ENCODE measurements at regions not wholly inside any gene's neighbourhood (a gene's known extent, or its start where the extent isn't known, plus 50 kb on each side); places are given as distances from the start of the nearest gene placed in this dataset.
"Not testable (repeated sequence)": the region's sequence is repeated elsewhere in the genome, so short reads cannot be mapped to it uniquely, and the experiment has no call there.

DNA sequence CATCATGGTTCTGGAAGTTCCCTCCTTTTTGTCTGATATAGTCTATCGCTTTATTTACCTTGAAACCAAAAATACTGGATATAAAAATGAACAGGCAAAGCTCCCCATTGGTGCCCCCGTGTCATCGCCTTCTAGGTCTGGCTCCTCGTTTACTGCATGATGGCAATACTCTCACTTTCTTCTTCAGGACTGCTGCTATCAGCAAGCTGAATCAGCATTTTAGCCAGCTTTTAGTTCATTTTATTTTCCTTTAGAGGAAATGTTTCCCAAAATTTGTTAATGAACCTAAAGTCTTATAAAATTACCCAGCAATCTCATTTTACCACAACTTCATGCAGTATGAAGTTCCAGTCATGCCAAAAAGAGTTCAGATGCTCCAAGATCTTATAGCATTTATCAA is 80.5 kb downstream of the ZIC3 start:
- no peak for DNase-seq

- no peak for DNase-seq
Measured at GRCh38 chrX:137651647-137652046, 85.7 kb downstream of the ZIC3 start.

- DNase-seq = no peak
Measured at GRCh38 chrX:137652086-137652485, 86.2 kb downstream of the ZIC3 start.

DNA sequence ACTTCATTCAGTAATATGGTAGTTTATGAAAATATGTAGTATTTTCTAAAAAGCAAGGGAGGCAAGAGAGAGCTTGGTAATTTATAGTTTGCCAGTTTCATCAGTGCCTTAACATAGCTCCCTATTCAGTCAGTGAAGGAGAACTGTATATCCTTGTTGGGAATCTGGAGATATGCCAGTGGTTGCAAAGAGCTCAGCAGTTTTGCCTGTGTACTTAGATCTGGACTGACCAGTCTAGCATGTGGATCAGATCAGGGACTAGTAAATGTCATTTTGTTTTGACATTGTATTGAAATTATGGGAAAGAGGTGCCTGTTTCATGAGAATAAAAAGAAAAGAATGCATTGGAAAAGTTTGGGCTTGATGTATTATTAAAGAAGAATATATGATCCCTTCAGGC is 88.6 kb downstream of the ZIC3 start:
- no peak for DNase-seq

GRCh38 chrX:137667776-137668175 is 101.8 kb downstream of the ZIC3 start:
- DNase-seq = no peak

DNA sequence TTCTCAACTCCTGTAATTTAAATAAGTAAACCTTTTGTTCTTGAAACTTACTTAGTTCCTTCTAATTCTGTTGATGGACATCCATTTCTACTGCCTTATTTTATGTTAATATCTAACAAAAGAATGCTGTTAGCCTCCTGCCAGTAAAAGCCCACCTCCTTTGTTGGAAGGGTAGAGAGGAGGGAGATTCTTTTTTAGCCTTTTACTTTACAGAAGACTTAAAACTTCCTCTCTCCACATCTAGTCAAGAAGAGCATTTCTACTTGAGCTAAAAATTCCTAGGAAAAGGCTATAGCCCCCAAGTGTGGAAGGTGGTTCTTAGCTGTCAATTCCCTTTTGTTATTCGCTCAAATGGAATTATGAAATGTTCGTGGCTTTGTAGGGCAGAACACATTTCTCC is 118.7 kb downstream of the ZIC3 start:
- no peak for DNase-seq

- DNase-seq = no peak
Measured at GRCh38 chrX:137695417-137695816, 129.5 kb downstream of the ZIC3 start.

DNA sequence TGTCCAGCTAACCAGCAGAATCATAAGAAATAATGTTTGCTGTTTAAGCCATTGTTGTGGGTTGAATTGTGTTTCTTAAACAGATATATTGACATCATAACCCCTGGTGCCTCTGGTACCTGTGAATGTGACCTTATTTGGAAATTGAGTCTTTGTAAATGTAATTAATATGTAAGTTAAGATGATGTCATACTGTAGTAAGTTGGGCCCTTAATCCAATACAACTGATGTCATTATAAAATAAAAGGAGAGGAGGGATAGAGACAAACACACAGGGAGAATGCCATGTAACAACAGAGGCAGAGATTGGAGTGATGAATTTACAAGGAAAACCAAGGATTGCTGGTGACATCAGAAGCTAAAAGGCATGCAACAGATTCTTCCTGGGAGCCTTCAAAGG is 141.4 kb downstream of the ZIC3 start:
- DNase-seq = no peak

- DNase-seq = no peak
Measured at GRCh38 chrX:137742846-137743245, 176.9 kb downstream of the ZIC3 start.

DNA sequence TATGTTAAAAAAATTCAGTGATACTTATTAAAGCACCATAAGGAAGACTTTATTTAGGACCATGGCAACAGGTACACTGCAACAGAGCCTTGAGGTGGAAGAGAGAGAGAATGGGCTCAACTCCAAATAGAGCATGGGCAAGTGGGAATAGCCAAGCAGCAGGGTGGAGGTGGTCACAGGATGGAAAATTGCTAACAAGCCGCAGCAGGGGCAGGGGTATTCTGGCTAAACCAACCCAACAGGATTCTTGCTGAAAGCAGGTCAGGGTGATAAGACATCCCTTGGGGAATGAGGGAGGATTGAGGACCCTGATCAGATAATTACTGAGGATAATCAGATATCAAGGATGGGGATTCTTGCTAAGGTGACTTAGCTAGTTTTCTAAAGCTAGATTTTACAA is 177.5 kb downstream of the ZIC3 start:
- DNase-seq = no peak

DNA sequence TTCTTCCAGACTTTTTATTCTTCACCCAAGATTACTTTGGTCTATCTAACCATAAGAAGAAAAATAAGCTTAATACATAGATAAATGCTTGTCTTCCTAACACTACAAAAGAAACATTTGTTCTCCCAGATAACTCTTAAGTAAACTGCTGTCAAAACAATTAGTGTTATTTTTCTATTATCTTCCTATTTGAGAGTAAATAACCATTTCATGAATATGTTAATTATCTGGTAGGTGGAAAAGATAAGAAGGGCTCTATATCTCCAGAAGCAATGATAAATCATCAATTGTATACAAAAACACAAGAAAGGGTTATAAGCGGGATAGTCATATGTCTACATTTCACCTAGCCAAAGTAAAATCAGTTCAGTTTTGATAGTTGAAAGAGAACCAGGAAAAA is 180.4 kb downstream of the ZIC3 start:
- DNase-seq = no peak

DNA sequence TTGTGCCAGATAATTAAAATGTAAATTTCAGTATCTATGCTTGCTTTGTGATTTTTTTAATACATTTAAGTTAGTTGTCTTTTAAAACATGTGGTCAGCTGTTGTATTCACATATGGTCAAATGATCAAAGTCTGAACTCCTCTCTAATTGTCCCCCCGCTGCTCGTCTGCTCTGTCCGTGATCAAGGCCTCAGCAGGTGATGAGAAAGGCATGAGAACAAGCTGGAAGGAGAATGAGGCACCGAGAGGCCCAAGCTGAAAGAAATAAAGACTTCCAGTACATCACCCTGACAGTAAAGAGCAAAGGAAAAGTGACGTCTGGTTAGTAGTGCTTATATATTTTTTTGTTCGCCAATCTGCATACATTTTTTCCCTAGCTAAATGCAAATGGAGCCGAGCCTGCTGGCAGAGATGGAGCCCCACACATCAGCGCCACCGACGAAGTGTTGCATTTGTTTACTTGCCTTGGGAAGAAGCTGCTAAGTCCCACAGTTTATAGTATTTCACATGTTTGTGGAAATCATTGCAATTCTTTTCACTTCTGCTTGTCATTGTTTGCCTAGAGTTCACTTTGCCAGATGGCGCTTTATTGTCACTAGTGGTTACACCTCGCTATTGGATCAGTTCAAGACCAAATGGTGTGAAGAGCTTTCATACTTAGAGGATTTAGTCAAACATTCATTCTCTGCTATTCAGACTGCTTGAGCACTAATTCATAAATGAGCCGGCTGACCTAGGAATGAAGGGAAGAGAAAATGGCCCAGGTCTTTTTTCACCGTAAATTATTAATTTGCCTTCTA is 181.5 kb downstream of the ZIC3 start:
- no peak for DNase-seq

- no peak for DNase-seq
Measured at GRCh38 chrX:137748827-137749226, 182.9 kb downstream of the ZIC3 start.

DNA sequence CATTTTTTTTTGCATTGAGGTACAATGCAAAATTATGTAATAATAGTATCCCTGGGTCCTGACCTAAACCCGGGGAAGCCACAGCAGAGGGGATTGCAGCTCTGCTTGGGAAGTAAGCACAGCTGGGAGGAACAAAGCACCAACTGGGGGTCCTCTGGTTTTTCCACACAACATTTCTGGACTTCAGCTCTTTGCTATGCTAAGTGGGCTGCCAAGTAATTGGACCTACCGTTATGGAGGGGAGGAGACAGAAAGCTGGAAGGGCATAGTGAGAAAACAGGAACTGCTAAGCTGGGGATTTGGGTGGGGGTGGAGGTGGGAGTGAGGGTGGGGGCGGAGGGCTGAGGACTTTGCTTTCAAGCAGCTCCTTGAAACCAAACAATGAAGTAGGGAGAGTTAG is 183.3 kb downstream of the ZIC3 start:
- no peak for DNase-seq

DNA sequence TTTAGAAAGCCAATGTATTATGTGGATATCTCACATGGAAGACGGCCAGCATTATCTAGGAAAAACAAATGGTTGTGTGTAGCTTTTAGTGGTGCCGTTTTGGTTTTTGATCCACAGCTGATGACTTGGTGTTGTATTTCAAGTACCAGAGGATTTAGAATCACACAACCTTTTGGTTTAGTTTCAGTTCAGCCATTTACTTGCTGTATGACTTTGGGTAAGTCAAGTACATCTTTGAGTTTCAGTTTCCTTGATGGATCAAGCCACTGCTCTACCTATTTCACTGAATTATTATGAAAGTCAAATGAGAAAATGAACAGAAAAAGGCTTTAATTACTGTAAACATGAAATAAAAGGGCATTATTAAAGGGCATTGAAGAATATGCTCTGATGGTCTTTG is 205.6 kb downstream of the ZIC3 start:
- no peak for DNase-seq

DNA sequence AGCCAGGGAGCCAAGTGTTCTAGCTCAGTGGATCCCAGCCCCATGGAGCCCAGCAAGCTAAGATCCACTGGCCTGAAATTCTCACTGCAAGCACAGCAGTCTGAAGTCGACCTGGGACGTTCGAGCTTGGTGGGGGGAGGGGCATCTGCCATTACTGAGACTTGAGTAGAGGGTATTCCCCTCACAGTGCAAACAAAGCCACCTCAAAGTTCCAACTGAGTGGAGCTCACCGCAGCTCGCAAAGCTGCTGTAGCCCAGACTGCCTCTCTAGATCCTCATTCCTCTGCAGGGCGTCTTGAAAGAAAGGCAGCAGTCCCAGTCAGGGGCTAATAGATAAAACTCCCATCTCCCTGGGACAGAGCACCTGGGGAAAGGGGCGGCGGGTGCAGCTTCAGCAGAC is 226.3 kb downstream of the ZIC3 start:
- no peak for DNase-seq

DNA sequence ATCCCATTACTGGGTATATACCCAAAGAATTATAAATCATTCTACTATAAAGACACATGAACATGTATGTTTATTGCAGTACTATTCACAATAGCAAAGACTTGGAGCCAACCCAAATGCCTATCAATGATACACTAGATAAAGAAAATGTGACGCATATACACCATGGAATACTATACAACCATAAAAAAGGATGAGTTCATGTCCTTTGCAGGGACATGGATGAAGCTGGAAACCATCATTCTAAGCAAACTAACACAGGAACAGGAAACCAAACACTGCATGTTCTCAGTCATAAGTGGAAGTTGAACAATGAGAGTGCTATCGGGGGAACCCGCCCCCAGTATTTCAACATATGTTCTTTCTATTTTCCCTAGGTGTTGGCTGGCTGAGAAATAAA is 232.0 kb downstream of the ZIC3 start:
- DNase-seq = not testable (repeated sequence)

- DNase-seq = no peak
Measured at GRCh38 chrX:137823257-137823656, 257.3 kb downstream of the ZIC3 start.

DNA sequence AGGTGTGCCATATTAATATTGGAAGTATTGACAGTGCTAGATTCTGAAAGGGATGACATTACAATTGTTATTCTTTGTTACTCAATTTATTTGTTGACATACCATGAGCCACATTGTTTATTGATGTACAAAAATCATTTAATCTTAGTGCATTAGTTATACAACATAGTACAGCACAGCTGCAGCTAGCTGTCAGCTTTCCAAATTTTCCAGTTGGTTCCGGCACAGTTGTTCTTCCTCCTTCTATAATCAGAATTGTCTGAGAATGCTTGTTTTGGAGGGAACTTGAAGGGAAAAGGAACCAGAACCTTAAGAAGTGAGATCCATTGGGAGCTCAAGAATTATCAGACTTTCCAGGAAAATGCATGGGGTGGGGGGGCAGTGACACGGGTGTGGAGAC is 281.4 kb downstream of the ZIC3 start:
- DNase-seq = no peak

- DNase-seq = no peak
Measured at GRCh38 chrX:137848266-137848905, 282.5 kb downstream of the ZIC3 start.

DNA sequence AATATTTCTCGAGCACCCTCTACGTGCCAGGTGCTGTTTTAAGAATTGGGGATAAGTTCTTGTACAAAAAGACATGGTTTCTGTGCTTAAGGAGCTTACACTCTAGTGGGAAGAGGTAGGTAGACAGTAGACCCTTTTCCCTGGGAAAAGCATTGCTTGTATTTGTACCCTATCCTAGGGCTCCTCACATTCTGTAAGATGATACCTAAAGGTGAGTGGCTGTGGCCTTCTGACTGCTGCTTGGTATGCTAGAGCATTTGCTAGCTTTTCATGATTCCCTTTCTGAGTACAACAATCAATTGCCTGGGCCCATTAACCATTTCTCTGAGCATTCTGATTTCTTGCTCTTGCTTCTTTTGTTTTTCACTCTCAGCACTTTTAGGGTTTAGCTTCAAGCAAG is 286.6 kb downstream of the ZIC3 start:
- DNase-seq = no peak

- no peak for DNase-seq
Measured at GRCh38 chrX:137855490-137855889, 289.6 kb downstream of the ZIC3 start.

DNA sequence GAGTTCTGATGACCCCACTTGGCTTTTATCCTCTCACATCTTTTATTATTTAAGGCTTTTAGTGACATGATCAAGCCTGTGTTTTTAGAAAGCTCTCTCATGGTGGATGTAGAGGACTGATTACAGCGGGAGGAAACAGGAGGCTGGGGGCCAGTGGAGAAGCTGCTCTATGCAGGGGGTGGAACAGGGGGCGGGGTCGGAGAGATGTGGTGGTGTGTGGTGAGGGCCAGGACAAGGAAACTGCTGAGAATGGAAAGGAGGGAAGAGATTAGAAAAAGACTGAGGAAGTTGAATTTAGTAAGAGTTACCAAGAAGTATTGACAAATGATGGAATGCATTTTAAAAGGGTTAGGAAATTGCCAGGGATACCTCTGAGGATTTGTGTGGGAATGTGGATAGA is 292.2 kb downstream of the ZIC3 start:
- DNase-seq = no peak

DNA sequence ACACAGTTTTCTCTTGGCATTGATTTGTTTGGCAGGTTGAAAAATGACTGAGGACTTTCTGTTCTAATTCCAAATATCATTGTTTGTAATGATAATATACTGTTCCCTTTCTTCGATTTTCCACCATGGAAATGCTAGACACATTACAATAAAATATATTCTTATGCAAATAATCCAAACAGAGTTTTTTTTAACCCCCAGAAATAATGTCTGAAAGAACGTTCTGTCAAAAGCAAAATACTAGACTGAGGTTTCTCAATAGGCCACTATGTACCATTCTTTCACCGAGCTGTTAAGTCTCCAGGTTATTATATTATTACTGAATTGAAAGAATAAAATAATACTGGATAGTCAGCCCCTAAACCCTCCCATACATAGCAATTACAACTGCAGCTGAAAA is 312.5 kb downstream of the ZIC3 start:
- no peak for DNase-seq

- no peak for DNase-seq
Measured at GRCh38 chrX:137882960-137883359, 317.0 kb downstream of the ZIC3 start.

Measured in NCI-H510A treated with DMSO at 0.1 percent for 48 hours (cell line).